GM23338 (cell line): ENCODE measurements at regions not wholly inside any gene's neighbourhood (a gene's known extent, or its start where the extent isn't known, plus 50 kb on each side); places are given as distances from the start of the nearest gene placed in this dataset.

Experiments used
- EZH2 ChIP-seq: fragments of 200-600 bp; sonication (generic); IDR thresholded peaks from one replicate; pipeline ENCODE4 v1.8.0; 2017; ENCODE audit warnings: antibody characterized with exemption, mild to moderate bottlenecking, low read depth; ENCODE audit not compliant: unreplicated experiment
- EZH2phosphoT487 ChIP-seq: fragments of 200-600 bp; sonication (generic); IDR thresholded peaks from one replicate; pipeline ENCODE4 v1.8.1; 2018; ENCODE audit warnings: antibody characterized with exemption; ENCODE audit not compliant: unreplicated experiment
- POLR2AphosphoS5 ChIP-seq: IDR thresholded peaks from 2 replicates; pipeline ENCODE4 v1.6.1; 2016; ENCODE audit warnings: antibody characterized with exemption, low read depth
- TF ChIP-seq, protein P1 (sequence below), 2 experiments: fragments of 200-600 bp in 1 of 2; sonication (generic) in 1 of 2; conservative IDR thresholded peaks; 2 replicates each; pipeline versions ENCODE4 v1.5.1 to v1.6.1; 2016 to 2017; ENCODE audit warnings: antibody characterized with exemption in 2 of 2, low read depth in 2 of 2, mild to moderate bottlenecking in 2 of 2, moderate library complexity in 1 of 2
- TF ChIP-seq, protein P2 (sequence below): IDR thresholded peaks from 2 replicates; pipeline ENCODE4 v1.6.1; 2016; ENCODE audit warnings: antibody characterized with exemption

DNA sequence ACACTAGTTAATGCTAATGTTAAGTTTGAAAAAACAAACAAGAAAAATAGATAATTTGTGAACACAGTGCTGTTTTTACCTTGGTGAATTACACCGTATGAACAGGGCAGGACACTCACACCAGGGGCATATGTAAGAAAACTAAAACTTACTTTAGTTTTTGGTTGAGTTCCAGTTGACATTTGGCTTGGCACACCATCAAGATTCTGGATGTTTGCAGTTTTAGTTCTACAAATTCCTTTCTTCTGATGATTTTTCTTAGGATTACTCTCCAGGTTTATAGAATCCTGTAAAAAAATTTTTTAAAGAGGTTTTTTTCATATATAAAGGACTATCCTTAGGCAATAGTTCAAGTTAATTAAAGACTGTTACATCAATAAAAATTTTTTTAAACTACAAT lies 238.5 kb upstream of the STARD13 start:
- TF ChIP-seq, protein P1, sequence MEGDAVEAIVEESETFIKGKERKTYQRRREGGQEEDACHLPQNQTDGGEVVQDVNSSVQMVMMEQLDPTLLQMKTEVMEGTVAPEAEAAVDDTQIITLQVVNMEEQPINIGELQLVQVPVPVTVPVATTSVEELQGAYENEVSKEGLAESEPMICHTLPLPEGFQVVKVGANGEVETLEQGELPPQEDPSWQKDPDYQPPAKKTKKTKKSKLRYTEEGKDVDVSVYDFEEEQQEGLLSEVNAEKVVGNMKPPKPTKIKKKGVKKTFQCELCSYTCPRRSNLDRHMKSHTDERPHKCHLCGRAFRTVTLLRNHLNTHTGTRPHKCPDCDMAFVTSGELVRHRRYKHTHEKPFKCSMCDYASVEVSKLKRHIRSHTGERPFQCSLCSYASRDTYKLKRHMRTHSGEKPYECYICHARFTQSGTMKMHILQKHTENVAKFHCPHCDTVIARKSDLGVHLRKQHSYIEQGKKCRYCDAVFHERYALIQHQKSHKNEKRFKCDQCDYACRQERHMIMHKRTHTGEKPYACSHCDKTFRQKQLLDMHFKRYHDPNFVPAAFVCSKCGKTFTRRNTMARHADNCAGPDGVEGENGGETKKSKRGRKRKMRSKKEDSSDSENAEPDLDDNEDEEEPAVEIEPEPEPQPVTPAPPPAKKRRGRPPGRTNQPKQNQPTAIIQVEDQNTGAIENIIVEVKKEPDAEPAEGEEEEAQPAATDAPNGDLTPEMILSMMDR (conservative IDR thresholded peaks at IDR 0.05; ENCODE audit: low read depth in 2 of 2), result no peak
- TF ChIP-seq EZH2 (no peak), EZH2phosphoT487 (no peak), POLR2AphosphoS5 (no peak)
- TF ChIP-seq, protein P2, sequence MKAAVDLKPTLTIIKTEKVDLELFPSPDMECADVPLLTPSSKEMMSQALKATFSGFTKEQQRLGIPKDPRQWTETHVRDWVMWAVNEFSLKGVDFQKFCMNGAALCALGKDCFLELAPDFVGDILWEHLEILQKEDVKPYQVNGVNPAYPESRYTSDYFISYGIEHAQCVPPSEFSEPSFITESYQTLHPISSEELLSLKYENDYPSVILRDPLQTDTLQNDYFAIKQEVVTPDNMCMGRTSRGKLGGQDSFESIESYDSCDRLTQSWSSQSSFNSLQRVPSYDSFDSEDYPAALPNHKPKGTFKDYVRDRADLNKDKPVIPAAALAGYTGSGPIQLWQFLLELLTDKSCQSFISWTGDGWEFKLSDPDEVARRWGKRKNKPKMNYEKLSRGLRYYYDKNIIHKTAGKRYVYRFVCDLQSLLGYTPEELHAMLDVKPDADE, result no peak
